SK-N-SH treated with all-trans-retinoic acid at 6 μM for 48 hours (cell line): ENCODE measurements at regions not wholly inside any gene's neighbourhood (a gene's known extent, or its start where the extent isn't known, plus 50 kb on each side); places are given as distances from the start of the nearest gene placed in this dataset.

ENCODE experiments used
- ATAC-seq: fragments of 200-7000 bp; cut with Tn5 transposase; 3 replicates; pipeline ENCODE4 v1.9.1; 2020; ENCODE audit warnings: mild to moderate bottlenecking, moderate library complexity
- ARNTL ChIP-seq: fragments of 450-650 bp; formaldehyde crosslinking; IDR thresholded peaks from 2 replicates; pipeline ENCODE4 v1.5.0; 2020; ENCODE audit warnings: low read depth, mild to moderate bottlenecking, moderate library complexity, borderline replicate concordance
- BACH2 ChIP-seq: fragments of 250-450 bp; sonication (Bioruptor Pico); IDR thresholded peaks from 2 replicates; pipeline ENCODE4 v1.9.0; 2021; ENCODE audit warnings: mild to moderate bottlenecking, borderline replicate concordance
- CSDC2 ChIP-seq: fragments of 250-450 bp; sonication (Bioruptor Pico); IDR thresholded peaks from 2 replicates; pipeline ENCODE4 v1.5.0; 2020; ENCODE audit warnings: mild to moderate bottlenecking, moderate library complexity
- GLIS3 ChIP-seq: fragments of 250-450 bp; sonication (Bioruptor Pico); IDR thresholded peaks from 2 replicates; pipeline ENCODE4 v1.5.0; 2020; ENCODE audit warnings: mild to moderate bottlenecking, moderate library complexity
- ISL1 ChIP-seq: fragments of 250-450 bp; sonication (Bioruptor Pico); IDR thresholded peaks from 2 replicates; pipeline ENCODE4 v2.1.2; 2022; ENCODE audit warnings: mild to moderate bottlenecking, moderate library complexity
- OSR1 ChIP-seq: fragments of 250-450 bp; sonication (Bioruptor Pico); IDR thresholded peaks from 2 replicates; pipeline ENCODE4 v1.8.0; 2022; ENCODE audit warnings: moderate library complexity, mild to moderate bottlenecking, inconsistent platforms
- PPARA ChIP-seq: fragments of 250-450 bp; sonication (Bioruptor Pico); IDR thresholded peaks from 2 replicates; pipeline ENCODE4 v1.5.0; 2020; ENCODE audit warnings: mild to moderate bottlenecking, borderline replicate concordance
- RARB ChIP-seq: fragments of 250-450 bp; sonication (Bioruptor Pico); IDR thresholded peaks from 2 replicates; pipeline ENCODE4 v1.8.0; 2021; ENCODE audit warnings: mild to moderate bottlenecking, moderate library complexity
- SNAI2 ChIP-seq: fragments of 250-450 bp; sonication (Bioruptor Pico); IDR thresholded peaks from 2 replicates; pipeline ENCODE4 v1.5.0; 2020; ENCODE audit warnings: mild to moderate bottlenecking, moderate library complexity
- TCF4 ChIP-seq: fragments of 250-450 bp; sonication (Bioruptor Pico); IDR thresholded peaks from 2 replicates; pipeline ENCODE4 v1.8.0; 2021; ENCODE audit warnings: mild to moderate bottlenecking, moderate library complexity, borderline replicate concordance
- ZC3H10 ChIP-seq: fragments of 250-450 bp; sonication (Bioruptor Pico); IDR thresholded peaks from 2 replicates; pipeline ENCODE4 v1.5.1; 2021; ENCODE audit warnings: mild to moderate bottlenecking, moderate library complexity
- ZNF565 ChIP-seq: fragments of 450-650 bp; formaldehyde crosslinking; conservative IDR thresholded peaks from 2 replicates; pipeline ENCODE4 v1.5.0; 2020; ENCODE audit warnings: low read depth, mild to moderate bottlenecking, moderate library complexity
- ZNF70 ChIP-seq: fragments of 450-650 bp; formaldehyde crosslinking; IDR thresholded peaks from 2 replicates; pipeline ENCODE4 v1.5.0; 2020; ENCODE audit warnings: mild to moderate bottlenecking, moderate library complexity
- TF ChIP-seq, protein P1 (sequence below): fragments of 250-450 bp; sonication (Bioruptor Pico); IDR thresholded peaks from 2 replicates; pipeline ENCODE4 v1.8.0; 2020; ENCODE audit warnings: mild to moderate bottlenecking, moderate library complexity, borderline replicate concordance
- TF ChIP-seq, protein P2 (sequence below): fragments of 250-450 bp; sonication (Bioruptor Pico); IDR thresholded peaks from 2 replicates; pipeline ENCODE4 v1.5.0; 2020; ENCODE audit warnings: mild to moderate bottlenecking, moderate library complexity
- TF ChIP-seq, protein P3 (sequence below): fragments of 250-450 bp; sonication (Bioruptor Pico); IDR thresholded peaks from 2 replicates; pipeline ENCODE4 v1.8.0; 2021; ENCODE audit warnings: low read depth, mild to moderate bottlenecking, moderate library complexity, borderline replicate concordance
- TF ChIP-seq, protein P4 (sequence below): fragments of 250-450 bp; sonication (Bioruptor Pico); IDR thresholded peaks from 2 replicates; pipeline ENCODE4 v1.5.1; 2020; ENCODE audit warnings: low read depth, mild to moderate bottlenecking, moderate library complexity
- TF ChIP-seq, protein P5 (sequence below): fragments of 250-450 bp; sonication (Bioruptor Pico); IDR thresholded peaks from 2 replicates; pipeline ENCODE4 v1.5.1; 2021; ENCODE audit warnings: mild to moderate bottlenecking, moderate library complexity

DNA sequence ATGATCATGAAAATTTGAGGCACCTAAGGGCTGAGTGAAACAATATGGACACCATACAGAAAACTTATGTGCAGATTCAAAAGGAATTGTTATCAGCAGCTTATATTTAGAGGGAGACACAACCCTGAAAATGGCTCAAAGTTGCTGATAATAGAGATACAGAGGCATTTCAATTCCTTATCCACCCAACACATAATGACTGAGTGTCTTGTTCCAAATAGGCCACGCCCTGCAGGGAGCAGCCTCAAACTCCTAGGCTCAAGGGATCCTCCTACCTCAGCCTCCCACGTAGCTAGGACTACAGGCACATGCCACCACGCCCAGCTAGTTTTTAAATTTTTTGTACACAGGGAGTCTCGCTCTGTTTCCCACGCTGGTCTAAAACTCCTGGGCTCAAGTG, 79.0 kb downstream of the LBH start:
- ATAC-seq = no peak
- TF ChIP-seq, protein P1, sequence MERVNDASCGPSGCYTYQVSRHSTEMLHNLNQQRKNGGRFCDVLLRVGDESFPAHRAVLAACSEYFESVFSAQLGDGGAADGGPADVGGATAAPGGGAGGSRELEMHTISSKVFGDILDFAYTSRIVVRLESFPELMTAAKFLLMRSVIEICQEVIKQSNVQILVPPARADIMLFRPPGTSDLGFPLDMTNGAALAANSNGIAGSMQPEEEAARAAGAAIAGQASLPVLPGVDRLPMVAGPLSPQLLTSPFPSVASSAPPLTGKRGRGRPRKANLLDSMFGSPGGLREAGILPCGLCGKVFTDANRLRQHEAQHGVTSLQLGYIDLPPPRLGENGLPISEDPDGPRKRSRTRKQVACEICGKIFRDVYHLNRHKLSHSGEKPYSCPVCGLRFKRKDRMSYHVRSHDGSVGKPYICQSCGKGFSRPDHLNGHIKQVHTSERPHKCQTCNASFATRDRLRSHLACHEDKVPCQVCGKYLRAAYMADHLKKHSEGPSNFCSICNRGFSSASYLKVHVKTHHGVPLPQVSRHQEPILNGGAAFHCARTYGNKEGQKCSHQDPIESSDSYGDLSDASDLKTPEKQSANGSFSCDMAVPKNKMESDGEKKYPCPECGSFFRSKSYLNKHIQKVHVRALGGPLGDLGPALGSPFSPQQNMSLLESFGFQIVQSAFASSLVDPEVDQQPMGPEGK (CRISPR knock-in tag) = no peak
- TF ChIP-seq OSR1 (CRISPR knock-in tag) = no peak
- TF ChIP-seq, protein P2, sequence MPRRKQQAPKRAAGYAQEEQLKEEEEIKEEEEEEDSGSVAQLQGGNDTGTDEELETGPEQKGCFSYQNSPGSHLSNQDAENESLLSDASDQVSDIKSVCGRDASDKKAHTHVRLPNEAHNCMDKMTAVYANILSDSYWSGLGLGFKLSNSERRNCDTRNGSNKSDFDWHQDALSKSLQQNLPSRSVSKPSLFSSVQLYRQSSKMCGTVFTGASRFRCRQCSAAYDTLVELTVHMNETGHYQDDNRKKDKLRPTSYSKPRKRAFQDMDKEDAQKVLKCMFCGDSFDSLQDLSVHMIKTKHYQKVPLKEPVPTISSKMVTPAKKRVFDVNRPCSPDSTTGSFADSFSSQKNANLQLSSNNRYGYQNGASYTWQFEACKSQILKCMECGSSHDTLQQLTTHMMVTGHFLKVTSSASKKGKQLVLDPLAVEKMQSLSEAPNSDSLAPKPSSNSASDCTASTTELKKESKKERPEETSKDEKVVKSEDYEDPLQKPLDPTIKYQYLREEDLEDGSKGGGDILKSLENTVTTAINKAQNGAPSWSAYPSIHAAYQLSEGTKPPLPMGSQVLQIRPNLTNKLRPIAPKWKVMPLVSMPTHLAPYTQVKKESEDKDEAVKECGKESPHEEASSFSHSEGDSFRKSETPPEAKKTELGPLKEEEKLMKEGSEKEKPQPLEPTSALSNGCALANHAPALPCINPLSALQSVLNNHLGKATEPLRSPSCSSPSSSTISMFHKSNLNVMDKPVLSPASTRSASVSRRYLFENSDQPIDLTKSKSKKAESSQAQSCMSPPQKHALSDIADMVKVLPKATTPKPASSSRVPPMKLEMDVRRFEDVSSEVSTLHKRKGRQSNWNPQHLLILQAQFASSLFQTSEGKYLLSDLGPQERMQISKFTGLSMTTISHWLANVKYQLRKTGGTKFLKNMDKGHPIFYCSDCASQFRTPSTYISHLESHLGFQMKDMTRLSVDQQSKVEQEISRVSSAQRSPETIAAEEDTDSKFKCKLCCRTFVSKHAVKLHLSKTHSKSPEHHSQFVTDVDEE (CRISPR knock-in tag) = no peak
- TF ChIP-seq ZC3H10 (CRISPR knock-in tag) = no peak
- TF ChIP-seq TCF4 (CRISPR knock-in tag) = no peak
- TF ChIP-seq ISL1 = no peak
- no peak for TF ChIP-seq ZNF565 (CRISPR knock-in tag)
- no peak for TF ChIP-seq SNAI2 (CRISPR knock-in tag)
- TF ChIP-seq, protein P3, sequence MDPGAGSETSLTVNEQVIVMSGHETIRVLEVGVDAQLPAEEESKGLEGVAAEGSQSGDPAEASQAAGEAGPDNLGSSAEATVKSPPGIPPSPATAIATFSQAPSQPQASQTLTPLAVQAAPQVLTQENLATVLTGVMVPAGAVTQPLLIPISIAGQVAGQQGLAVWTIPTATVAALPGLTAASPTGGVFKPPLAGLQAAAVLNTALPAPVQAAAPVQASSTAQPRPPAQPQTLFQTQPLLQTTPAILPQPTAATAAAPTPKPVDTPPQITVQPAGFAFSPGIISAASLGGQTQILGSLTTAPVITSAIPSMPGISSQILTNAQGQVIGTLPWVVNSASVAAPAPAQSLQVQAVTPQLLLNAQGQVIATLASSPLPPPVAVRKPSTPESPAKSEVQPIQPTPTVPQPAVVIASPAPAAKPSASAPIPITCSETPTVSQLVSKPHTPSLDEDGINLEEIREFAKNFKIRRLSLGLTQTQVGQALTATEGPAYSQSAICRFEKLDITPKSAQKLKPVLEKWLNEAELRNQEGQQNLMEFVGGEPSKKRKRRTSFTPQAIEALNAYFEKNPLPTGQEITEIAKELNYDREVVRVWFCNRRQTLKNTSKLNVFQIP (CRISPR knock-in tag) = no peak
- TF ChIP-seq, protein P4, sequence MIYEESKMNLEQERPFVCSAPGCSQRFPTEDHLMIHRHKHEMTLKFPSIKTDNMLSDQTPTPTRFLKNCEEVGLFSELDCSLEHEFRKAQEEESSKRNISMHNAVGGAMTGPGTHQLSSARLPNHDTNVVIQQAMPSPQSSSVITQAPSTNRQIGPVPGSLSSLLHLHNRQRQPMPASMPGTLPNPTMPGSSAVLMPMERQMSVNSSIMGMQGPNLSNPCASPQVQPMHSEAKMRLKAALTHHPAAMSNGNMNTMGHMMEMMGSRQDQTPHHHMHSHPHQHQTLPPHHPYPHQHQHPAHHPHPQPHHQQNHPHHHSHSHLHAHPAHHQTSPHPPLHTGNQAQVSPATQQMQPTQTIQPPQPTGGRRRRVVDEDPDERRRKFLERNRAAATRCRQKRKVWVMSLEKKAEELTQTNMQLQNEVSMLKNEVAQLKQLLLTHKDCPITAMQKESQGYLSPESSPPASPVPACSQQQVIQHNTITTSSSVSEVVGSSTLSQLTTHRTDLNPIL (CRISPR knock-in tag) = no peak
- no peak for TF ChIP-seq PPARA (CRISPR knock-in tag)
- TF ChIP-seq CSDC2 = no peak

DNA sequence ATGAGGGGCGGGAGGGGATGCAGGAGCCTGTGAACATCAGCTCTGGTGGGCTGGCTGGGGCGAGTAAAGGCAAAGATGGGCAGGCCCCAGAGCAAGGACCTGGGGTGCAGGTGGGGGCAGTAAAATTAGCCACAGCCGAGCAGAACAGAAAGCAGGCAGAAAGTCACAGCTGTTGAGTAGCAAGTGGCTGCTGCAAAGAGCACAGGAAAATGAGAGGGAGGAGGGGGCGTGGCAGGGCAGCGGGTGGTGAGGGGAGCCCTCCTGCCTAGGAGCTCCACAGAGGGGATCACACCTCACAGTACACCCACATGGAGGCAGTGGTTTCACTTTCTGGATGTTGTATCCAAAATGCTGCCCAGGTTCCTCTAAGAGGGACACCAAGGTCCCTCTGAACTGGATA, 79.6 kb downstream of the LBH start:
- no peak for ATAC-seq

More for the DNA sequence above, 79.6 kb downstream of the LBH start:
- TF ChIP-seq TCF4 (CRISPR knock-in tag) = no peak
- no peak for TF ChIP-seq OSR1 (CRISPR knock-in tag)
- no peak for TF ChIP-seq BACH2 (CRISPR knock-in tag)
- no peak for TF ChIP-seq RARB (CRISPR knock-in tag)
- TF ChIP-seq, protein P5, sequence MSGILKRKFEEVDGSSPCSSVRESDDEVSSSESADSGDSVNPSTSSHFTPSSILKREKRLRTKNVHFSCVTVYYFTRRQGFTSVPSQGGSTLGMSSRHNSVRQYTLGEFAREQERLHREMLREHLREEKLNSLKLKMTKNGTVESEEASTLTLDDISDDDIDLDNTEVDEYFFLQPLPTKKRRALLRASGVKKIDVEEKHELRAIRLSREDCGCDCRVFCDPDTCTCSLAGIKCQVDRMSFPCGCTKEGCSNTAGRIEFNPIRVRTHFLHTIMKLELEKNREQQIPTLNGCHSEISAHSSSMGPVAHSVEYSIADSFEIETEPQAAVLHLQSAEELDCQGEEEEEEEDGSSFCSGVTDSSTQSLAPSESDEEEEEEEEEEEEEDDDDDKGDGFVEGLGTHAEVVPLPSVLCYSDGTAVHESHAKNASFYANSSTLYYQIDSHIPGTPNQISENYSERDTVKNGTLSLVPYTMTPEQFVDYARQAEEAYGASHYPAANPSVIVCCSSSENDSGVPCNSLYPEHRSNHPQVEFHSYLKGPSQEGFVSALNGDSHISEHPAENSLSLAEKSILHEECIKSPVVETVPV (CRISPR knock-in tag) = no peak
- no peak for TF ChIP-seq ZC3H10 (CRISPR knock-in tag)
- TF ChIP-seq, protein P2 (CRISPR knock-in tag) = no peak
- TF ChIP-seq GLIS3 (CRISPR knock-in tag) = no peak
- TF ChIP-seq, protein P4 (CRISPR knock-in tag) = no peak
- no peak for TF ChIP-seq ARNTL (CRISPR knock-in tag)
- TF ChIP-seq, protein P3 (CRISPR knock-in tag) = no peak
- no peak for TF ChIP-seq SNAI2 (CRISPR knock-in tag)
- no peak for TF ChIP-seq ZNF70 (CRISPR knock-in tag)
- TF ChIP-seq ISL1 = no peak
- no peak for TF ChIP-seq PPARA (CRISPR knock-in tag)
